GM21381 (cell line): ENCODE measurements at regions not wholly inside any gene's neighbourhood (a gene's known extent, or its start where the extent isn't known, plus 50 kb on each side); places are given as distances from the start of the nearest gene placed in this dataset.
"Not testable (repeated sequence)": the region's sequence is repeated elsewhere in the genome, so short reads cannot be mapped to it uniquely, and the experiment has no call there.

ENCODE experiments used
- ATAC-seq: cut with Tn5 transposase; IDR thresholded peaks from one replicate; pipeline ENCODE4 v1.9.1; 2021; ENCODE audit warnings: mild to moderate bottlenecking, moderate library complexity; ENCODE audit not compliant: unreplicated experiment

GRCh38 chr2:111250448-111251030 is 129.8 kb downstream of the BCL2L11 start:
- ATAC-seq: no peak

GRCh38 chr2:111251711-111252110 is 131.0 kb downstream of the BCL2L11 start:
- ATAC-seq: no peak

- no peak for ATAC-seq
Observed at GRCh38 chr2:111252436-111252835, 131.7 kb downstream of the BCL2L11 start.

- not testable (repeated sequence) for ATAC-seq
Observed at GRCh38 chr2:111254916-111255315, 134.2 kb downstream of the BCL2L11 start.

- ATAC-seq: not testable (repeated sequence)
Observed at GRCh38 chr2:111256628-111257027, 135.9 kb downstream of the BCL2L11 start.

GRCh38 chr2:111257607-111258006 is 136.9 kb downstream of the BCL2L11 start:
- not testable (repeated sequence) for ATAC-seq

GRCh38 chr2:111258318-111258717 is 137.6 kb downstream of the BCL2L11 start:
- not testable (repeated sequence) for ATAC-seq

GRCh38 chr2:111262627-111263379 is 142.1 kb downstream of the BCL2L11 start:
- ATAC-seq: not testable (repeated sequence)

- ATAC-seq: not testable (repeated sequence)
Observed at GRCh38 chr2:111263380-111264017, 142.8 kb downstream of the BCL2L11 start.

GRCh38 chr2:111264956-111265355 is 144.2 kb downstream of the BCL2L11 start:
- not testable (repeated sequence) for ATAC-seq

GRCh38 chr2:111266556-111266955 is 145.8 kb downstream of the BCL2L11 start:
- not testable (repeated sequence) for ATAC-seq

GRCh38 chr2:111267038-111267437 is 146.3 kb downstream of the BCL2L11 start:
- not testable (repeated sequence) for ATAC-seq

- not testable (repeated sequence) for ATAC-seq
Observed at GRCh38 chr2:111269761-111270323, 149.1 kb downstream of the BCL2L11 start.

GRCh38 chr2:111270569-111270968 is 149.9 kb downstream of the BCL2L11 start:
- ATAC-seq: not testable (repeated sequence)

GRCh38 chr2:111271647-111272304 is 151.1 kb downstream of the BCL2L11 start:
- ATAC-seq: not testable (repeated sequence)

- not testable (repeated sequence) for ATAC-seq
Observed at GRCh38 chr2:111273007-111273406, 152.3 kb downstream of the BCL2L11 start.

- ATAC-seq: not testable (repeated sequence)
Observed at GRCh38 chr2:111275047-111275853, 154.5 kb downstream of the BCL2L11 start.

- not testable (repeated sequence) for ATAC-seq
Observed at GRCh38 chr2:111275854-111276171, 155.1 kb downstream of the BCL2L11 start.

- ATAC-seq: not testable (repeated sequence)
Observed at GRCh38 chr2:111278133-111278532, 157.4 kb downstream of the BCL2L11 start.

GRCh38 chr2:111280709-111281286 is 160.1 kb downstream of the BCL2L11 start:
- ATAC-seq: not testable (repeated sequence)
